HT1080 (cell line): ENCODE measurements at regions not wholly inside any gene's neighbourhood (a gene's known extent, or its start where the extent isn't known, plus 50 kb on each side); places are given as distances from the start of the nearest gene placed in this dataset.
"Not testable (repeated sequence)": the region's sequence is repeated elsewhere in the genome, so short reads cannot be mapped to it uniquely, and the experiment has no call there.

ENCODE experiments used
- DNase-seq: peaks from one replicate; pipeline ENCODE4 v3.0.0-alpha.2; 2015; ENCODE audit warnings: low read depth

GRCh38 chr6:95856876-95857364 is 158.9 kb upstream of the FUT9 start:
- DNase-seq, result peak; percentile 5

GRCh38 chr6:95865857-95866256 is 149.9 kb upstream of the FUT9 start:
- no peak for DNase-seq

DNA sequence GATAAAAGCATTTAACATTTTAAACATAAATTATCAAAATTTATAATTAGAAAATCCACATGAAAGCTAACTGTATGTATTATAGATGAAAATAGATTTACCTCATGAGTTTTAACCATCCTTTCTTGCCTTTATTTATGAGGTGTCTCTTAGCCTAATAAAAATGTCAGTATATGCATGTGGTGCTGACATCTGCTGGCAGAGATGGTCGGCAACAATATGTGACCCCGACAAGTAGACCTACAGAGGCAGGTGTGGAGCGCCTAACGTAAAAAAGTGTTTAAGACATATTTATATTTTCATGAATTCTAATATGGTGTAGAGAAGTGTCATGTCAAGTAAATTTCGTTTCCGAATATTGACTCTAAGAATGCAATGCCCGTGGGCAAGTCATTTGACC is 149.0 kb upstream of the FUT9 start:
- peak; percentile 28 for DNase-seq

DNA sequence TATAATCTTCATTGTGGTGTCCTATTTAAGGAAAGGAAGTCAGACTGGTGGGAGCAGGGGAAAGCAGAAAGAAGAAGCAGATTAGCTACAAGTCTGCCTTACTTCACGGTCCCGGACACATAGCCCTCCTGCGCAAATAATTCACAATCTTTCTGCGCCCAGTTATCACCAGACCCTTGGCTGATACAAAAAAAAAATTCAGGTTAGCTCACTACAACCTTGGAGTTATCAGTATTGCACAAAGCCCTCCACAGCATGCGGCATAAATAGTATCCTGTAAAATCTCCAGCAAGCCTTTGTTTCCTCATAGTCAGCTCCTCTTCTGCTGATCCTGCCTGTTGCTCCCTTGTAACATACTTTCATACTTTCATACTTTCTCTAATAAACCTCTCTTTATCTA is 148.6 kb upstream of the FUT9 start:
- DNase-seq, result no peak

DNA sequence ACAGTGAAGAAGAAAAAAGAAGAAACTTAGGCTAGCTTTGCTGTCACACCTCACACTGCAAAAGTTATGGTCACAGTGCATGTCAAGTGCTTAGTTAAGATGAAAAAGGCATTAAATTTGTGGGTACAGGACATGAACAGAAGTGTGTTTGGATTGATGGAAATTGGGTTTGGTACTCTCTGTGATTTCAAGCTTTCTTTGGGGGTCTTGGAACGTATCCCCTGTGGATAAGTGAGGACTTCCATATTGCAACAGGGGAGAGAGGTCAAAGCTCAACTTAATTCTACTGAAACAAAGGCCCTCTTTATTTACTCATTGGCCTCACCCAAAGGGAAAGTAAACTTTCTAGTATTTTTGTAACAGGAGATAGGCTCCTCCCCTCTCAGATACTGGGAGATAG is 138.3 kb upstream of the FUT9 start:
- no peak for DNase-seq

DNA sequence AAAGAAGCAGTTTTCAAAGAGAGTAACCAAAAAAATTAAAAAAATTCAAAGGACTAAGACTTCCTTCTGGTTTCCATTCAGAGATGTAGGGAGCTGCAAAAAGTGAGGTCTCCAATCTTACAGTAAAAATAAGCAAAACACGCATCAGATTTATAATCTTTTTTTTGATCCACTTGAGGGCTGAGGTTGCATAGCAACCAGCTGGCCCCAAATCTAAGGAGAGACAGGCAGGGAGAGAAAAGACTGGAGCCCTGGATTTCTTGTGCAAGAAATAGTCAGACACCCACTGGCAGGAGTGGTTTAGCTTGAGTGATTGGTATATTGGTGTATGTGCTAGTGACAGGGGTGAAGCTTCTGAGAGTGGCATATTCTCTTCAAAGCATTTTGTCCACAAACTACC is 135.9 kb upstream of the FUT9 start:
- DNase-seq, result no peak

- peak; percentile 8 for DNase-seq
Observed at GRCh38 chr6:95882371-95882770, 133.4 kb upstream of the FUT9 start.

DNA sequence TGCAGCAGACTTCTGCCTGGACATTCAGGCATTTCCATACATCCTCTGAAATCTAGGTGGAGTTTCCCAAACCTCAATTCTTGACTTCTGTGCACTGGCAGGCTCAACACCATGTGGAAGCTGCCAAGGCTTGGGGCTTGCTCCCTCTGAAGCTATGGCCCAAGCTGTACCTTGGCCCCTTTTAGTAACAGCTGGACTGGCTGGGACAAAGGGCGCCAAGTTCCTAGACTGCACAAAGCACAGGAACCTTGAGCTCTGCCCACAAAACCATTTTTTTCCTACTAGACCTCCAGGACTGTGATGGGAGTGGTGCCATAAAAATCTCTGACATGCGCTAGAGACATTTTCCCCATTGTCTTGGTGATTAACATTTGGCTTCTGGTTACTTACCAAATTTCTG is 127.1 kb upstream of the FUT9 start:
- DNase-seq, result not testable (repeated sequence)

GRCh38 chr6:95905132-95905531 is 110.6 kb upstream of the FUT9 start:
- DNase-seq, result no peak

- peak; percentile 24 for DNase-seq
Observed at GRCh38 chr6:95917034-95917433, 98.7 kb upstream of the FUT9 start.

DNA sequence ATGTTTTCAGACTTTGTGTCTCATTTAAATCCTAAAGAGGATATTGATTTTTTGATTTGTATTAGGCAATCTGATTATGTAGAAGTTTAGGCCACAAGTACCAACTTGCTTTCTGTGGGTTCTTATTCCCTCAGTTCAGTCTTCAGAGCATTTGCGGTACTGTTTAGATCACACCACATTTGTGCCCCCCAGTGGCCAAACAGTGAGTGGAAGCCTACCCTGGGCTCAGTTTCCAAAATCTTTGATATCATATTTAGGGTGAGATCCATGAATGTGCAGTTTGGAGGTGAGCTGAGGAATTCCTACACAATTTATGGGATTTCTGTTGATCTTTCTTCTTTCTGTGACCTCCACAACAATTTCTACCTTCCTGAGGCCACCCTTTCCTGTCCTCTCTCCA is 92.3 kb upstream of the FUT9 start:
- no peak for DNase-seq

DNA sequence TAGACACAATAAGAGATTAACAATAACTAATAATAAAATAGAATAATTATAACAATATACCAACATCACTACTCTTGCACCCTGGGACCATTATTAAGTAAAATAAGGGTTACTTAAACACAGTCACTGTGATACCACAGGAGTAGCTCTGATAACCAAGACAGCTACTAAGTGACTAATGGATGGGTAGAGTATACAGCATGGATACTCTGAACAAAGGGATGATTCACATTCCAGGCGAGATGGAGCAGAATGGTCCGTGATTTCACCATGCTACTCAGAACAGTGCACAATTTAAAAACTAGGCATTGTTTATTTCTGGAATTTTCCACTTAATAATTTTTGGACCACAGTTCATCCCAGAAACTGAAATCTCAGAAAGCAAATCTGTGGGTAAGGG is 80.0 kb upstream of the FUT9 start:
- peak; percentile 28 for DNase-seq

GRCh38 chr6:95946906-95947305 is 68.9 kb upstream of the FUT9 start:
- no peak for DNase-seq

DNA sequence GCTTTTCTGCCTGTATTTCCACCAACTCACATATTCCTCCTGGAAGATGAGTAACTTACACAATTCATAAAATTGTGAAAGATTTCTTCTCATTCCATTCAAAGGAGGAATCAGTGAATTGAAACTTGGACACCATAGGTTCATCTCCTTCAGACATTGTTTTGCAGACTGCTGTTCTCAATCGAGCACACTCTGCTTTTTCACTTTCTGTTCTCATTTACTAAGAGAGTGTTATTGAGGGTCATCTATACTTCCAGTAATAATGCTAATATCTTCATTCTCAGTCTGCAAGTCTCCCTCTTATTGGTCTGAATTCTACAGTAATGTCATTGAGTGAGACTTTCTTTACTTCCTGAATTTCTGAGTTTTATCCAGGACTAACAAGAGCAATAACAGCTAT is 67.5 kb upstream of the FUT9 start:
- DNase-seq, result peak; percentile 23

DNA sequence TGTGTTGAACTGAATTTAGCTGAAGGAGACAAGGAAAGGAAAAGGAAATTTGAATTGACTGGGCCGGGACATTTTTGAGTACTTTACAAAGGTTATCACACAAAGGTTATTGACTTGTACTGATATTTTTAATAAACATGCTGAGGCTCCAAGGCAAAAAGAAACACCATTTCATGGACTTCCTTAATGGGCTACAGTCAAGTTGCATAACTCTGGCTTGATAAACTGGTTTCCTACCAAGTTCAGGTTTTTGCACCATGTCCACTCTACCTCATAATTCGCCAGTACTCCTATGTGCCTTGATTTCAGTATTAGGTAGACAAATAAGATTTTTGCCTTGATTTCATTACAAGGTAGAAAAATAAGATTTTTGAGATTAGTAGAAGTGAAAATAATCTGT is 65.8 kb upstream of the FUT9 start:
- DNase-seq, result no peak

DNA sequence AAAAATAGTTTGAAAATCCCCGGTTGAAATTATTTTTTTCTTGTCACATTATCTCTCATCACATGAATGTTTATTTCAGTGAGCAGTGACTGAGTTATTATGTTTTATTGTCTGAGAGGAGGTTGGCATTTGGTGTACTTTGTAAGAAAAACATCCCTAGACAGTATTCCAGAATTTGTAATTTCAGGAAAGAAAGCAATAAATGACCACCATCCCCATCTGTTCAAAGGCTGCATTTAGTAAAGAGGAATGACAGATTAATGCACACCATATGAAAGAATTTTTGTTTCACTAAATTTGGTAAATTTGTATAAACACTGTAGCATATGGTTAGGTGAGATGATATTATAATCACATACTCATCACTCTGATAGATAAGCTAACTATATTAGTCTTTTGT is 57.1 kb upstream of the FUT9 start:
- no peak for DNase-seq

GRCh38 chr6:95959261-95959660 is 56.5 kb upstream of the FUT9 start:
- no peak for DNase-seq
